ENCODE measurements at regions not wholly inside any gene's neighbourhood (a gene's known extent, or its start where the extent isn't known, plus 50 kb on each side); places are given as distances from the start of the nearest gene placed in this dataset.
"Not testable (repeated sequence)": the region's sequence is repeated elsewhere in the genome, so short reads cannot be mapped to it uniquely, and the experiment has no call there.

DNA sequence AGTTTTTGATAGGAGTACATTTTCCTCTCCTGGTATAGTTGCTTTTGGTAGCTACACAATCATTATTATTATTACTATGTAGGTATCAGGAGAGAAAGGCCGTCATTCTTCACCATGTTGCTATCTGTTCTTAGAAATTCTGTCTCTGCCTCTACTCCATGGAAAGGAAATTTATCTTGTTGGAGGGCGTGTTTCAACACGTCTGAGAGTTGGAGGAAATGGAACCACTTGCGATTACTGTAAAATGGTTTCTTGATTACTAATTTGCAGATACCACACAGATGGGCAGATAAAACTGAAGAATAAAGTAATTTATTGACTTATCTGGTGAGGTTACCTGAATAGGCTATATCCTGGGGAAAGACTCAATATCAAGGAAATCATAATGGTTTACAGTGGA, 488.4 kb downstream of the NR2F2 start:
- DNase-seq (ENCODE audit: low read depth) = no peak

DNA sequence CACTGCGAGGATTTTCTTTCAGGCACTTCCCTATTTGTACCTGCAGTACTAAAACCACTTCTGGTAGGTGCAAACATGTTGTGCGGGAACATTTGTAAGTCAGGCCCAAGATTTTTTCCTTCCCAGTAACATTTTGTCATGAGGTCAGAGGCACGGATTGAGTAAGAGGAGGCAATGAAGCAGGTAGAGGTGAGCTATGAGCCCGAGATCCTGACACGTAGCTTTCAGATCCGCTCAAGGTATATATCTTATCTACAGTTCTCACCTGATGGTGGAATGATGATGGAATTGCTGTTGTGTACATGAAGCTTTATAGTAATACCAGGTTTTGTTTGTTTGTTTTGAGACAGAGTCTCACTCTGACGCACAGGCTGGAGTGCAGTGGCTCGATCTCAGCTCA, 497.5 kb downstream of the NR2F2 start:
- DNase-seq (ENCODE audit: low read depth) = no peak

DNA sequence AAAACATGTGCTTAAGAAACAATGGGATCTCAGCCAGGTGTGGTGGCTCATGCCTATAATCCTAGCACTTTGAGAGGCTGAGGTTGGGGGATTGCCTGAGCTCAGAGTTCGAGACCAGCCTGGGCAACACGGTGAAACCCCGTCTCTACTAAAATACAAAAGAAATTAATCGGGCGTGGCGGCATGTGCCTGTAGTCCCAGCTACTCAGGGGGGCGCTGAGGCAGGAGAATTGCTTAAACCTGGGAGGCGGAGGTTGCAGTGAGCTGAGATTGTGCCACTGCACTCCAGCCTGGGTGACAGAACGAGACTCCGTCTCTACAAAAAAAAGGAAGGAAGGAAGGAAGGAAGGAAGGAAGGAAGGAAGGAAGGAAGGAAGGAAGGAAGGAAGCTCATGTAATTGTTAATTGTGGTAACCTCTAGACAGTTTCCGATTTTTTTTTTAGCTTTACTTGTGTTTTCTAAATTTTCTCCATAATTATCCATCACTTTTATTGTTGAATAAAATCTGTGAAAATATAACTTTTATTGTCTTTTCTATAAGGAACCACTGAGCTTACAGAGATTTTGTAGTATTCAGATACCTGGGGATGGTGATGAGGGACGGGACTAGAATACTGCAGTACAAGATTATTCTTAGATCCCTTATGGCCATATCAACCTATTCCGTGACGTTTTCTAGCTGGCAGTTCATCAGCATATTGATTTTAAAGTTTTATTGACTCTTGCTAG, 506.9 kb downstream of the NR2F2 start:
- no peak for DNase-seq (ENCODE audit: low read depth)

DNA sequence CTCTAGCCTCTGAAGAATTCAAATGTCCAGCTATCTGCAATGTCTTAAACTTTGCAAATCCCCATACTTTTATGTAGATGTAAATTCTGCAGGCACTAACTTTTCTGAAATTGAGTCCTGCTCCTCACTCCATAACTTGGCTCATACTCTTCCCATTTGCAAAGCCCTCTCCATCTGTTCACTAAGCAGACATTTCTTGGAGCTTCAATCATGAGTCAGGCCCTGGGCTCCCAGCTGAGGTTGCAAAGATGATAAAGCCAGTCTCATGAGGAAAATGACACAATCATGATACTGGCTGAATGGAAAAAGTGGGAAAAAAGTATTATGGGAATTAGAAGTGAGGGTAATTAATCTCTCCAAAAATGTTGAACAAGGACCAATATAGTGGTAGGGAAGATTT, 507.6 kb downstream of the NR2F2 start:
- DNase-seq (ENCODE audit: low read depth) = no peak

DNA sequence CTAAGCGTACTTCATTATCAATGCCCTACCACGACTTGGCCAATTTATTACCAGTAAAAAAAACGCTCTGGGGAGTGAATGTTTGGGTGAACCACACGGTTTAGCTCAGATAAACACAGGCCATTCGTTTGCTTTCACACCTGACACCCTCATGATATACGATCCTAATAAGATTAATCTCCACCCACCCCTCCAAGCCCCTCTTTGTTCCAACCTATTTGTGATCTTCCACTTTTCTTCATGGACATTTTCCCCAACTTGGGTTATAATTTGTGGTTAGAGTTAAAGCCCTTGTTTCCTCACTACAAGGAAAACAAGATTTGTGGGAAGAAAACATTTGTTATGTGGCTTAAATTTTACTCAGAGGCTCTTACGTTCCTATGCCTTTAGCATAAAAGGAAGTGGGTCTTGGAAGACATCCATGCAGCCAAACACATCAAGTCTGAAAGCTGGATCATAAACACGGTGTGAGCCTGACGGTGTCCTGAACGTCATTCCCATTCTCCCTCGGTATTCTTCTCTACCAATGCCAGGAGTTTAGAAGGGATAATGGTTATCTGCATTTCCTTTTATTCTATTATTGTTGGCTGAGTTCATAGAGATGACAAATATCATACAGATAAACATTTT, 518.9 kb downstream of the NR2F2 start:
- DNase-seq (ENCODE audit: low read depth) = no peak

DNA sequence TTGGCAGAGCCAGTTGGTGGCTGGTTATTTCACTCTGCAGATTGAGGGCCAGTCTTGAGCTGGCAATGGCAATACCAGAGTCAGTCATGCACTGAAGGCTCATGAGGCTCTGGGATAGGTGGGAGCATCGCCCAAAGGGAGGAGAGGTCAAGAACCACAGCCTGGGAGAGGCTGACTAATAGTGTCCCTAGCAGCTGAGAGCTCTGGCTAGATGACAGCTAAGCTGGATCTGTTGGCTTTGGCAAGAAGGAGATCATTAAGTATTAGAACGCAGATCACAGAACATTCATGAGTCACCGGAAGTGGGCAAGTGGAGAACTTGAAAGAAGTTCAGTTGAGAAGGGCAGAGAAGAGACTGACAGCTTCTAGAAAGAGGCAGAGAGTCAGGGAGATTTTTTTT, 521.1 kb downstream of the NR2F2 start:
- DNase-seq (ENCODE audit: low read depth) = no peak

DNA sequence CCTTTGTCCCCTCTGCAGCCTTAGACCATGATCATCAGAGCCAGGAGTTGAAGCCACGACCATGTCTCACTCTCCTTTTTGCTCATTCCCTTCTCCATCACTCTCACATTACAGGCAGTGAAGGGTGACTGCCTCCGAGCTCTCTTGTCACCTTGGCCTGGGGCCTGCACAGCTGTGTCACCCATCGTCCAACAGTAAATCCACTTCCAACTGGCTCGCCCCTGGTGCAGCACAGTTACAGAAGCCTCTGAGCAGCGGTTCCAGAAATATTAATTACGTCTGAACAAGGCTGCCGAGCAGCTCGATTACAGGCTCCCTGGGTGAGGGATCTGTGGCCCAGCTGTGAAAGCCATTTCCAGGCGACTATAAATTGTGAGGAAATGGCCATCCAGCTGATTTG, 528.2 kb downstream of the NR2F2 start:
- DNase-seq (ENCODE audit: low read depth) = no peak

DNA sequence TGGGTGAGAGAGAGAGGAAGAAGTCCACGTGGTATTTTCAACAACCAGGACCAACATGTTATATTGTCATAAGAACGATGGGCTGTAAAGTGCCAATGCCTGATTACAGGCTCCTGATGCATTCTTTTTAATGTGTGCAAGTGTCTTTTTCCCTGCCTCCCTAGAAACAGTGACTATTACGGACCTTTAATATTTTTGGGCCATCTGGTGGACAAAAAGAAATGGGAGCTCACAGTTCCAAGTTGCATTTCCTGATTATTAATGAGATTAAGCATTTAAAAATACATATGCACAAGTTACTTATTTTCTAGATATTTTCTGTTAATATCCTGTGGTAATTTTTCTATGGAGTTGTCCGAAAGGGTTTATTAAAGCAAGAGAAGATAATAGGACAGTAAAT, 530.2 kb downstream of the NR2F2 start:
- no peak for DNase-seq (ENCODE audit: low read depth)

DNA sequence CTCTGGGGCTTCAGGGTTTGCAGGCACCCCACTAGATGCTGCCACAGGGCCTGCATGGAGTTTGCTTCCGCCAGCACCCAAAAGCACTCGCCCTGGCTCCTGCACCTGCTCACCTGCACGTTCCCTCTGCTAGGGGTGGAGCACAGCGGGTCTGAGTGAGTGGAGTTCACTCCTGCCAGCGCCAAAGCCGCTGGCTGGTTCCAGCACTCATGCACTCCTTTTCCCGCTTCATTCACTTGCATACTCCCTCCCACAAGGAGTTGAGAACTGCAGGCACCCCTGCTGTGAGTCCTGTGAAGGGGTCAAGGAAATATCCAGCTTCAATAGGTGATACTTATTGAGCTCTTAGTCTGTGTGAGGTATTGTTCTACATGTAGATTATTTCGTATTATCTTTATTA, 537.5 kb downstream of the NR2F2 start:
- no peak for DNase-seq (ENCODE audit: low read depth)

DNA sequence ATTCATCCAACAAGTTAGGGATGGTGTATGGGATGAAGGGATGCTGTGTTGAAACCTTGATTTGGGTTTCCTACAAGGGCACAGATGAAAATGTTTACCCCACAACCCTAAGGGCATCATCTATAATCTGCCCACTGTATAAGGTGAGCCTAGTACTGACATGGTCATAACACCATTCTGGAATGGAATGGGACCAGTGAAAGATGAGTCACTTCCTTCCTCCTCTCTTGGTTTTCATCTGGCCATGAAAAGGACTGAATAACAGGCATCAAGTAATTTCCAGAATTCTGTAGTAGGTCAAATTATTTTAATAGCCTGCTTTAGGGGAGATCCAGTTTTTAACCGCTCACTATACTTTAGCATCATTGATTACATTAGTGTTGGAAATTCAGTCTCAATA, 538.6 kb downstream of the NR2F2 start:
- DNase-seq (ENCODE audit: low read depth) = no peak

DNA sequence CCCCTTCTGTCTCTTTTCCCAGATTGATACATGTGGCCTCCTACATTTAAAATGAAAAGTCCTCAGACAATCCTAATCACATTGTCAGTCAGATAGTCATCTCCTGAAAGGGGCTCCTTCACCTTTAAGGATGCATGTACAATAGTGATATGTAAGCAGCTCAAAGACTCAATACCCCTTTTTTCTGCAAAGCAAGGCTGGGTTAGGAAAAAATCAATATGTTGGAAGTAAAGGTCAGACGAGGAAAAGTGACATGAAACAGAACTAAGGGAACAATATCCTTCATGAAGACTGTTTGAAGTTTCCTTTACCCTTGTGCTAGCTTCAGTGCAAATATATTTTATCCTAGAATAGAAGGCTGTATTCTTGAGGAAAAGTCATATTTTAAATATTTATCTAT, 539.3 kb downstream of the NR2F2 start:
- no peak for DNase-seq (ENCODE audit: low read depth)

DNA sequence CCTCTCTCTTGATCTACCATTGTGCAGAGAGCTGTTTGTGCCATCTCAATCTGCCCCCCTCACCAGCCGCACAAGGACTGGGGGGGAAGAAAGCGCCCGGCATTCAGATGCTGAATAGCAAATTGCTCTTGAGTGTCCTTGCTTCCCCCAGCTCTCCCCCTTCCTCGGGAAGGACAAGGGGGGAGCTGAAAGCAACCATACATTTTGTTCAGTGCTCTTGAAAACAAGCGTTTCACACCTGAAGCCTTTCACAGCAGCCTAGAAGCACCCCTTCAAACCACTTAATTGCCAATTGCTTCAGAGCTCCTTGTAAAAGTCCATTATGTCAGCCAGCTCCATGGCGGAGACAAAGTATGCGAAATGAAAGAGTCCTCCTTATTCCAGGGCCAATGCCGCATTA, 540.1 kb downstream of the NR2F2 start:
- DNase-seq (ENCODE audit: low read depth) = no peak

DNA sequence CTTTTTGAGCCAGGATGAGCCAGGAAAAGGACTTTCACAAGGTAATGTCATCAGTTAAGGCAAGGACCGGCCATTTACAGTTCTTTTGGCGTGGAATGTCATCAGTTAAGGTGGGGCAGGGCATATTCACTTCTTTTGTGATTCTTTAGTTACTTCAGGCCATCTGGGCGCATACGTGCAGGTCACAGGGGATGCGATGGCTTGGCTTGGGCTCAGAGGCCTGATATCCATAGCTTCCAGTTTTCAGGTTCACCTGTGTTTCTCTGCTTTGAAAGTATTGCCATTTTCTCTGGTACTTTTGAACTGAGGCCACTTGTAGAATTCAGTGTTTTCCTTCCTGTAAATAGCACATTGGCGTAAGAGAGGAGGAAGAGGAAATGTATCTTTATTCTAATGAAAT, 546.9 kb downstream of the NR2F2 start:
- DNase-seq (ENCODE audit: low read depth) = not testable (repeated sequence)

DNA sequence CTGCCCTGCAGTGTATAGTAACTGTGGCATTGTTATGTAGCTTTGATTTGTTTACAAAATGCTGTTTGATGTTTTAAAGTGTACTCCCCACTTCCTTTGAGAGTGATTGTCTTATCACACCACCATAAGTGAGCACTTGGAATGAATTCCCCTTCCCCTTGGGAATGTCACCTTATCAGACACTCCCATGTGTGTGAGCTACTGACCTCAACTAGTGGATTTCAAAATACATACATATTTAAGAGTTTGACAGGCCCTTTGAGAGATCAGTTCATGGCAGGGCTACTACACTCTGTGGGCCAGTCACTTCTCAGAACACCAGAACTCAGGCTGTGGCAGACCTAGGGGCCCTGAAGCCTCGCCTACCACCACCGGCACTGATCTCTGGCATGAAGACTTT, 547.6 kb downstream of the NR2F2 start:
- DNase-seq (ENCODE audit: low read depth) = no peak

DNA sequence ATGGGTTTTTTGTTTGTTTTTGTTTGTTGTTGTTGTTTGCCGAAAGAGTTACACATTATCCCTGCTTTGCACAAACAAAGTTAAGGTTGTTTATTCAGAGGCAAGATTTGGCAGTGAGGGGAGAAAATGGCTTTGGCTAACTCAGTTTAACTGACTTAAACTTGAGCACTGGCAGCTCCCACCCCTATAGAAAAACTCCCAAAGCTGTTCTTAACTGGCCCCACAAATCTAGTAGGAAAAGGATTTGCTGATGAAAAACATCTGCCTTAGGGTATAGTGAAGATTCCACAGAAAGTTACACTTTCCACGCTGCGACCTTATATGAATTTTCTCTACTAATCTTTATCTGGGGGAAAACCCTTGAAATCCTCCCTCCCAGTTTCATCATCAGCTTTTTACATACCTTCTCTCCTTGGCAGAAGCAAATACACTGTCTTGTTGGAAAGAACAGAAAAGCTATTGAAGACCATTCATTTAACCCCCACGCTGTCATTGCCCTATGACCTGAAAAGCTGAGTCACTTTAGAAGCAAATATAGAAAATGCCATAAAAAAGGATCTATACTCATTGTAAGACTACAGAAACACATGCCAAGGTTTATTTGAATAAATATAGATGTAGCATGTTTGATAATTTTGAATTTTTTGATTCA, 551.7 kb downstream of the NR2F2 start:
- DNase-seq (ENCODE audit: low read depth) = no peak

DNA sequence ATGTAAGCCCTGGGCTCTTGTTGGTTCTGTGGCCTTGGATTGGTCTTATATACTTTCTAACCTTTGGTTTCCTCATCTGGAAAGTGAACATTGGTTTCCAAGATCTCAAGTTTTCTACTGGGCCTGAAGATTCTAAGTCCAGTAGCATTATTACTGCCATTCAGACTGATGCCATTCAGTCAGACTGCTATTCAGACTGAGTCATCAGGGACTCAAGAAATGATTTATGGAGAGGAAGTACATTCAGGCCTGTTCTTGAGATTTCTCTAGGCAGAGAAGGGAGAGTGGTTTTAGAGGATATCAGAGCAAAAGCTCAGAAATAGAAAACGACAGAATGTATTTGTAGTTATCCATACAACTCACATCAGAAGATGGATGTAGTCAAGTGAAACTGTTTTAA, 557.2 kb downstream of the NR2F2 start:
- DNase-seq (ENCODE audit: low read depth) = no peak

DNA sequence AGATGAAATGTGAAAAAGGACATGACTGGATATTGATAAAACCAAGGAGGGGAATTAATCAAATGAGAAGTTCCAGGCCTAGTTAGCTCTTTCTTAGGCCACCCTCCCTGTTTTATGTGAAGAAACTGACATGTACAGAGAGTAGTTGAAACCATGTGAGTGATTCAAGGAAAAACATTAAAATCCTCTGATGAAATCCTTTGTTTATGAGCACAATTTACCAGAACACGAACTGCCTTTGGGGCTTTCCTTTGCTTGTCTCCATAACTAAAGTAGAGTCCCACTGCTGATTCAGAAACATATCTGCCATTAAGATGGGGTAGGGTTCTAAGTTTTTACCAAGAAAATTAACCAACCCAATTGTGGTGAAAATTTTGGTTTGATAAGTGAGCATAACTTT, 558.3 kb downstream of the NR2F2 start:
- no peak for DNase-seq (ENCODE audit: low read depth)

DNA sequence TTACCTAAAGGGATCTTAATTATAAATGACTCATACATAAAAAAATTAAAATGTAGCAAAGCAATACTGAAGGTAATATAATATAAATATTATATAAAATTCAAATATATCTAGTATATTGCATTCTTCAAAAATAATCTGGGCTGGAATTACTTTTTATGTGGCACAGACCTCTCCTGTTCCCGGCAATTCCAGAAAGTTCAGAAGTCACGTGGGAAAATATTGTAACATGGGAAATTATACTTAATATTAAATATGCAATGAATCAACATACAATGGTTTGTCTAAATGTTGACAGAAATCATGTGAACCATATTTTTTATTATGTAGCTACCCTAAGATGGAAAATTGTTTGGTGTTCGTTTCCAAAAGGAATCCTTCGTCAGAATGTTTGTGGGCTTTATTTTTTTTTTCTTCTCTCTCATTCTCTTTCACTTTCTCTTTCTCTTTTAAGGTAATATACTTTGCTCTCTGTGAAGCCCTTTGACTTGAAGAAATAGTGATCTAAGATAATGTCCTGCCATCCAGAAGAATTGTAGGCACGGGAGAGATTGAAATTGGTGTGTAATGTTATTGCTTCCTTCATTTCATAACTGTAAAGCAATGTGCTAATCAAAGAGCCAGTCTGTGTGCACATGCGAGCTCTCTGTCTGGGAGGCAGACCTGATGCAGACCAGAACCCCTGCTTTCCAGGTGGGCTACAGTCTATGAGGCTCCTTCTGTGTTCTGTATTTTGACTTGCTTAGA, 559.4 kb downstream of the NR2F2 start:
- DNase-seq (ENCODE audit: low read depth) = no peak

DNA sequence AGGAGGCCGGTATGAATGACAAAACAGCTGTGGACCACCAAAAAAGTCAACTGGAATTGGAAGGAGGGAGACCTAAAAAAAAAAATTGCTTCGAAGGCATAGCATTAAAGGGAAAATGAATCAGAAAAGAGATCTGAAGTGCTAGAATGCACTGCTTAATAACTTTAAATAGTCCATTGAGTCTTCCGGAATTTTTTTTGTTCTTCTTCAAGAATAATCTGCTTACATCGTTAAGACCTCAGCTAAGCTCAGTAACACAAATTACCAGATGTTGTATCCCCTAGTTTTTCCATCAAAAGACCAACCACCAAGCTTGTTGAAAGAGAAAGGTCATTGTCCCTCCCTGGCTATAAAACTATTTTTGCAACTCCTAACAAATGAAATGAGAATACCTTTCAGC, 560.5 kb downstream of the NR2F2 start:
- no peak for DNase-seq (ENCODE audit: low read depth)

DNA sequence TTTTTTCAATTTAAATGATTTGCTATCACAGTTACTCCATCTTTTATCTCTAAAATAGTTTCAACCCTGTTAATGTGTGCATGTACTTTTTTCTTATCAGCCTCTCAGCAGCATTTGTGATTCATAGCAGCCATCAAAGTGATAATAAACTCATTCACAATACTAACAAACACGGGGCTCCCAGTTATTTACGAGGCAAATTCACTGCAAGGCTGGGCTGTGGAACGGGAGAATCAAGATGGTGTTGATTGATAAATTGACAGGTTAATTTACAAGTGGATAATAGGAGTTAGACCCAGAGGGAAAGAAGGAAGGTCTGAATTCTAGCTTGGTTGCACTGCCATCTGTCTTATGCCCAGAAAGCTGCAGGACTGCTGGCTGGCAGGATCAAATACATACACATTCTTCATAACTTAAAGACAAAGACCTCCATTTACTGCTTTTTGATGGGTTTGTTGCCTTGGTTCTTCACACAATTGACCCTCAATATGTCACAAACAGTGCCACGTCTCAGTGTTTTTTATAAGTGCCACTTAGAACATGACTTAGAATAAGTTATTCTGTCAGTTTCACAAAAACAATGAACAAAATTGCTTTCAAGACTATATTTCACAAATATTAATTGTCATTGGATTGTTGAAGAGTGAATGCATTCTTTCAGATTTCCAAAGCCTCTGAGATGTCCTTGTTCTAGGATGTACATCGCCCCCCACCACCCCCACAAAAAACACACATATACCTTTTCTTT, 562.8 kb downstream of the NR2F2 start:
- DNase-seq (ENCODE audit: low read depth) = no peak

DNA sequence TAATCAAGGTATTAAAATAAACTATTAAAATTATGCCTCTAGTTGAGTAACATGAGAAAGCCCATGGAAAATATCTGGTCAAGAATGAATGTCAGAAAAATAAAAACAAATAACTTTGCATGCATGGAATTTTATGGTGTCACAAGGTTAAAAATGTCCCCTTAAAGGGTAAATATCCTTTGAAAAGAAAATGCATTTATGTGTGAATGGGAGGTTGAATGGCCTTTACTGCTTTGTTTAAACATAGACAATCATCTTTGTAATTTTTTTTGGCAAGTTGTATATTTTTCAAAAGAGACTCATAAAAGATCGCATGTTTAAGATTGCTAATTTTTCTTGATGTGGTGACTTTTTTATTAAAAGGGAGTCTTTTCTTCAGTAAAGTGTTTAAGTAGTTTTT, 564.2 kb downstream of the NR2F2 start:
- no peak for DNase-seq (ENCODE audit: low read depth)

DNA sequence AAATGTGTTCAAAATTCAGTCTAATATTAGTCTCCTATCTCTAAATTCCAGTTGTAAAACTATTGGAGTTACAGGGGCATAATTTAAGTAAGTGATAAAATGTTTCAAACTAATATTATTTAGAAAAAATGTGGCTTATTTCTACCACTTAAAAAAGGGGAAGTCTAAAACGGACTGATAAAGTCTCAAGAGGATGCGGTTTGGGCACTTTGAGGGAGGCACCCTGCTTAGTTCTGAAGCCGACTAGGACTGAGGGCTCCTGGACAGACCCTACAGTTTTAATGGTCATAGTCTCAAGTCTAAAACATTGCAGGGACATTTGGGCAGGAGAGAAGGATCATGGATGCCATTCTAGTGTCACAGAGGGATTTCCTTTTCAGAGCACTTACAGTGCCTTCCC, 566.3 kb downstream of the NR2F2 start:
- DNase-seq (ENCODE audit: low read depth) = no peak

All from GM04504 (cell line).